HUES64 (cell line): ENCODE measurements at regions not wholly inside any gene's neighbourhood (a gene's known extent, or its start where the extent isn't known, plus 50 kb on each side); places are given as distances from the start of the nearest gene placed in this dataset.
"Not testable (repeated sequence)": the region's sequence is repeated elsewhere in the genome, so short reads cannot be mapped to it uniquely, and the experiment has no call there.

Experiments used
- H3K27ac ChIP-seq: 2 replicates; pipeline ENCODE4 v1.7.0; 2013; ENCODE audit warnings: low read depth, low read length, inconsistent platforms
- H3K27me3 ChIP-seq: 2 replicates; pipeline ENCODE4 v1.6.1; 2013; ENCODE audit warnings: mild to moderate bottlenecking, low read length; ENCODE audit not compliant: insufficient read depth
- H3K36me3 ChIP-seq: 2 replicates; pipeline ENCODE4 v1.6.1; 2013; ENCODE audit warnings: mild to moderate bottlenecking, low read length; ENCODE audit not compliant: insufficient read depth
- H3K4me1 ChIP-seq: 2 replicates; pipeline ENCODE4 v1.6.1; 2013; ENCODE audit warnings: mild to moderate bottlenecking, low read length, moderate library complexity; ENCODE audit not compliant: insufficient read depth
- H3K4me3 ChIP-seq: 2 replicates; pipeline ENCODE4 v1.5.1; 2013; ENCODE audit warnings: mild to moderate bottlenecking, low read length, moderate library complexity
- H3K9ac ChIP-seq: 2 replicates; pipeline ENCODE4 v1.6.1; 2013; ENCODE audit warnings: mild to moderate bottlenecking, low read depth, low read length
- H3K9me3 ChIP-seq: 2 replicates; pipeline ENCODE4 v1.6.1; 2013; ENCODE audit warnings: low read depth, low read length; ENCODE audit not compliant: insufficient read depth
- WGBS: fragments of 150-250, 120-280 bp; methylation state at CpG from one replicate; pipeline ENCODE4 v1.1.7; 2013; ENCODE audit warnings: missing lambda C conversion rate; 5-methylcytosine and 5-hydroxymethylcytosine counted together

DNA sequence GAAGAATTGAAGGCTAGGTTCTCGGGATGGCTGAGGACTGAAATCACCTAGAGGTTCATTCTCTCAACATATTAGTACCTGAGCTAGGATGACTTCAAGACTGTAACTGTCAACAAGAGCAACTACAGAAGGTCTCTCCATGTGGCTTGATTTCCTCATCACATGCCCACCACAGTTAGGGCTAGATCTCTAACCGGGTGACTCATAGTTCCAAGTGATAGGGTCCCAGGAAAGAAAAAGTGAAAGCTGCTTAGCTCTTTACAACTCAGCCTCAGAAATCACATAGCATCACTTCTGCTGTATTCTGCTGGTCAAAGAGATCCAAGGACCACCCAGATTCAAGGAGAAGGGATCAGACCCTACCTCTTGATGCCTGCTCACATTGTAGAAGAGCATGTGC, 165.4 kb upstream of the AGTR1 start:
- Histone ChIP-seq H3K4me1 (no peaks in the 10 kb centered on the region), H3K27ac (no peak overlapping the region), H3K27me3 (no peaks in the 10 kb centered on the region), H3K4me3 (no peak overlapping the region), H3K9me3 (no peaks in the 10 kb centered on the region), H3K36me3 (no peaks in the 10 kb centered on the region), H3K9ac (no peak overlapping the region)
- 86% methylated on average over 2 of the region's 2 CpGs for WGBS

DNA sequence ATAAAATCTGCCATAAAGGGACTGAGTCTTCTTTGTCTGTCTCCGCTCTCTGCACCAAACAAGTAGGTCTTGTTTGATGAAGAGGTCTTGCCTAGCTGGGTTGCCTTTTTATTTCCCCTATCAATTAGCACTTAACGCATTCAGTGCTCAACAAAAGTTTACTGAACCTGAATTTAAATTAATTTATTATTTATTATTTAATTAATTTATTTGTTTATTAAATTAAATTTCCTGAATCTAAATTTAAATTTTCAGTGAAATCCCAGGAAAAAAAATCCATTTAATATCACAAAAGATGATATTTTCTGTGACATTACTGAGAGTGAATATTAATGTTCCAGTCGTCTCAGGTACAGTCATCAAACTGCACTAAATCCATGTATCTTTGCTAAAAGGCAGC, 164.9 kb upstream of the AGTR1 start:
- Histone ChIP-seq H3K27ac (no peak overlapping the region), H3K4me1 (no peaks in the 10 kb centered on the region), H3K9ac (no peak overlapping the region), H3K4me3 (no peak overlapping the region), H3K36me3 (no peaks in the 10 kb centered on the region), H3K9me3 (no peaks in the 10 kb centered on the region), H3K27me3 (no peaks in the 10 kb centered on the region)
- WGBS = 95% methylated on average over 2 of the region's 3 CpGs

DNA sequence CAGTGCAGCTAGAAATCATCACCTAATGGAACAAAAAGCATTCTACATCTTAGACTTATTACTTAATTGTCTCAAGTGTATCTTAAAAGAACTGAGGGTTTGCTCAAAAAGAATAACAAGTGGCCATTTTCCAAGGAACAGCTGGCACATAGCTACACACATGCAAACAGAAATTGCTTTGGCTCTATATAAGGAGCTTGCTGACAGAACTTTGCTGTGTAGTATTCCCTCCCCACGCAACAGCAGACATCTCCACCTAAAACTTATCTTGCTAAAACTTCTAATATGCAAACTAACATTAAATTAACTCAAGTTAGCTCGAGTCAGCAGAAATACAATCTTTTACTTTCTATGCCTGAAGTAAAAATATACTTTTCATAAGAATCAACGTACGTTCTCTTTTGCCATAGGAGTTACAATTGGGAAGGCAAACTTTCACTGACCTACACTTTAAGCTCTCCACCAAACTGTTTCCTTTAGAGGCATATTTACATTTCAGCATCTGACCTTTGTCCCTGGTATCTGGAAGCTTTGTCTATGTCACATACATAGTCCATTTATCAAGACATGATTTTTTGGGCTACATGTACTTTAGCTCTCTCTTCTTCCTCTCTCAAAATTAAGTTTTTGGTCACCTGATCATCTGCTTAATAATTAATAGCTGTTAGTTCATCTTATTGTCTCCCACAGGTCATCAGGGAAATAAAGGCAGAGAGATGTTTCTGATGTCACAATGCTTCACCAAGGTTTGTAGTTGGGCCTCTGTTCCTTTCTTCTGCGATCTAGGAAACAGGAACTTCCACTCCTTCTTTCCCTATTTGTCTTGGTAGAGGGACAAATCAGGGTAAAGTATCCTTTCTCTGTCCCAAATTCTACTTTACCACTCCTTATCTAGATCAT, 163.4 kb upstream of the AGTR1 start:
- H3K27ac ChIP-seq = no peak overlapping the region
- H3K27me3 ChIP-seq = no peaks in the 10 kb centered on the region
- no peaks in the 10 kb centered on the region for H3K36me3 ChIP-seq
- H3K9me3 ChIP-seq = no peaks in the 10 kb centered on the region
- WGBS = 94% methylated on average over 4 of the region's 5 CpGs
- no peak overlapping the region for H3K9ac ChIP-seq
- H3K4me3 ChIP-seq = no peak overlapping the region
- no peaks in the 10 kb centered on the region for H3K4me1 ChIP-seq

GRCh38 chr3:148535001-148535400, 162.7 kb upstream of the AGTR1 start:
- H3K9me3 ChIP-seq = no peaks in the 10 kb centered on the region
- H3K27me3 ChIP-seq = no peaks in the 10 kb centered on the region
- no peaks in the 10 kb centered on the region for H3K4me1 ChIP-seq
- no peaks in the 10 kb centered on the region for H3K36me3 ChIP-seq
- 84% methylated on average over 1 of the region's 1 CpG for WGBS
- H3K4me3 ChIP-seq = no peak overlapping the region
- H3K9ac ChIP-seq = no peak overlapping the region
- H3K27ac ChIP-seq = no peak overlapping the region

GRCh38 chr3:148540266-148540665, 157.4 kb upstream of the AGTR1 start:
- no peaks in the 10 kb centered on the region for H3K36me3 ChIP-seq
- no peak overlapping the region for H3K27ac ChIP-seq
- H3K9me3 ChIP-seq = no peaks in the 10 kb centered on the region
- no peaks in the 10 kb centered on the region for H3K27me3 ChIP-seq
- no peak overlapping the region for H3K9ac ChIP-seq
- no peak overlapping the region for H3K4me3 ChIP-seq
- WGBS = 93% methylated on average over 1 of the region's 1 CpG
- no peaks in the 10 kb centered on the region for H3K4me1 ChIP-seq

GRCh38 chr3:148540851-148541250, 156.9 kb upstream of the AGTR1 start:
- H3K9ac ChIP-seq = no peak overlapping the region
- H3K9me3 ChIP-seq = no peaks in the 10 kb centered on the region
- H3K36me3 ChIP-seq = no peaks in the 10 kb centered on the region
- no peak overlapping the region for H3K27ac ChIP-seq
- H3K27me3 ChIP-seq = no peaks in the 10 kb centered on the region
- no peak overlapping the region for H3K4me3 ChIP-seq
- WGBS = 92% methylated on average over 2 of the region's 3 CpGs
- H3K4me1 ChIP-seq = no peaks in the 10 kb centered on the region

GRCh38 chr3:148546959-148547358, 150.7 kb upstream of the AGTR1 start:
- Histone ChIP-seq H3K27me3 (no peaks in the 10 kb centered on the region), H3K36me3 (no peaks in the 10 kb centered on the region), H3K27ac (no peak overlapping the region), H3K4me1 (no peaks in the 10 kb centered on the region), H3K9me3 (no peaks in the 10 kb centered on the region), H3K4me3 (no peak overlapping the region), H3K9ac (no peak overlapping the region)
- 77% methylated on average over 1 of the region's 1 CpG for WGBS

- no peak overlapping the region for H3K9ac ChIP-seq
- H3K27me3 ChIP-seq = no peaks in the 10 kb centered on the region
- H3K36me3 ChIP-seq = no peaks in the 10 kb centered on the region
- no peak overlapping the region for H3K4me3 ChIP-seq
- H3K9me3 ChIP-seq = no peaks in the 10 kb centered on the region
- no peaks in the 10 kb centered on the region for H3K4me1 ChIP-seq
- H3K27ac ChIP-seq = no peak overlapping the region
- WGBS = 93% methylated on average over 3 of the region's 3 CpGs
Observed at GRCh38 chr3:148551767-148552260, 145.9 kb upstream of the AGTR1 start.

GRCh38 chr3:148554367-148554766, 143.3 kb upstream of the AGTR1 start:
- no peak overlapping the region for H3K4me3 ChIP-seq
- H3K36me3 ChIP-seq = no peaks in the 10 kb centered on the region
- H3K9me3 ChIP-seq = no peaks in the 10 kb centered on the region
- no peaks in the 10 kb centered on the region for H3K4me1 ChIP-seq
- WGBS = 99% methylated on average over 3 of the region's 4 CpGs
- H3K9ac ChIP-seq = no peak overlapping the region
- H3K27me3 ChIP-seq = no peaks in the 10 kb centered on the region
- H3K27ac ChIP-seq = no peak overlapping the region

DNA sequence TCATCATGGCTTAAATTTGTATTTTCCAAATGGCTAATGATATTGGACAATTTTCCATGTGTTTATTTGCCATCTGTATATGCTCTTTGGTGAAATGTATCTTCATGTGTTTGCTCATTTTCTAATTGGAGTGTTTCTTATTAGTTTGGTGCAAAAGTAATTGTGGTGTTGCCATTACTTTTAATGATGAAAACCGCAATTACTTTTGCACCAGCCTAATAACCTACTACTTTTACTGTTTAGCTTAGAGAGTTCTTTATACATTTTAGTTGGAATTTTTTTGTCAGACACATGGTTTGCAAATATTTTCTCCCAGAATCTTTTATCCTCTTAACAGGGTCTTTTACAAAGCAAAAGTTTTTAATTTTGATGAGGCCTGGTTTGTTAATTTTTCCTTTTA, 141.0 kb upstream of the AGTR1 start:
- Histone ChIP-seq H3K9me3 (no peaks in the 10 kb centered on the region), H3K27me3 (no peaks in the 10 kb centered on the region), H3K27ac (no peak overlapping the region), H3K36me3 (no peaks in the 10 kb centered on the region), H3K4me3 (no peak overlapping the region), H3K9ac (no peak overlapping the region), H3K4me1 (no peaks in the 10 kb centered on the region)
- WGBS = no CpG with 5 or more reads among the region's 1 CpG

DNA sequence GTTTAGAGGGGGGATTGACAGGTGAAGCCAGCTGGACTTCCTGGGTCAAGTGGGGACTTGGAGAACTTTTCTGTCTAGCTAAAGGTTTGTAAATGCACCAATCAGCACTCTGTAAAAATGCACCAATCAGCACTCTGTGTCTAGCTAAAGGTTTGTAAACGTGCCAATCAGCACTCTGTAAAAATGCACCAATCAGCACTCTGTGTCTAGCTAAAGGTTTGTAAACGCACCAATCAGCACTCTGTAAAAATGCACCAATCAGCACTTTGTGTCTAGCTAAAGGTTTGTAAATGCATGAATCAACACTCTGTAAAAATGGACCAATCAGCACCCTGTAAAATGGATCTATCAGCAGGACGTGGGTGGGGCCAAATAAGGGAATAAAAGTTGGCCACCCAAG, 120.1 kb upstream of the AGTR1 start:
- H3K4me1 ChIP-seq, H3K9me3 ChIP-seq, H3K27ac ChIP-seq, H3K9ac ChIP-seq, H3K36me3 ChIP-seq, H3K4me3 ChIP-seq, H3K27me3 ChIP-seq: not testable (repeated sequence)
- WGBS = 90% methylated on average over 3 of the region's 3 CpGs
